HEK293 (cell line): ENCODE measurements at regions not wholly inside any gene's neighbourhood (a gene's known extent, or its start where the extent isn't known, plus 50 kb on each side); places are given as distances from the start of the nearest gene placed in this dataset.

Source experiments
- CTCF ChIP-seq: fragments of 450-650 bp; formaldehyde crosslinking; IDR thresholded peaks from 2 replicates; pipeline ENCODE4 v1.5.1; 2016; ENCODE audit warnings: missing biosample characterization, missing genetic modification characterization
- ZNF274 ChIP-seq, 2 experiments: fragments of 200-500 bp in 1 of 2; fragments of 450-650 bp in 1 of 2; sonication (Bioruptor generic) in 1 of 2; formaldehyde crosslinking in 1 of 2; IDR thresholded peaks; 2 replicates each; pipeline versions ENCODE4 v1.5.1 to v1.6.1; 2014 to 2016; ENCODE audit warnings: borderline replicate concordance in 1 of 2, inconsistent platforms in 1 of 2, low read length in 1 of 2, missing biosample characterization in 1 of 2, missing genetic modification characterization in 1 of 2
- ZNF423 ChIP-seq: fragments of 450-650 bp; formaldehyde crosslinking; IDR thresholded peaks from 2 replicates; pipeline ENCODE4 v1.5.1; 2016; ENCODE audit warnings: missing biosample characterization, missing genetic modification characterization
- ZNF660 ChIP-seq: fragments of 450-650 bp; IDR thresholded peaks from 2 replicates; pipeline ENCODE4 v1.5.1; 2018; ENCODE audit warnings: missing biosample characterization, mild to moderate bottlenecking, missing genetic modification characterization
- ZNF670 ChIP-seq: fragments of 450-650 bp; formaldehyde crosslinking; IDR thresholded peaks from 2 replicates; pipeline ENCODE4 v1.5.1; 2016; ENCODE audit warnings: missing biosample characterization, missing genetic modification characterization, low read depth

DNA sequence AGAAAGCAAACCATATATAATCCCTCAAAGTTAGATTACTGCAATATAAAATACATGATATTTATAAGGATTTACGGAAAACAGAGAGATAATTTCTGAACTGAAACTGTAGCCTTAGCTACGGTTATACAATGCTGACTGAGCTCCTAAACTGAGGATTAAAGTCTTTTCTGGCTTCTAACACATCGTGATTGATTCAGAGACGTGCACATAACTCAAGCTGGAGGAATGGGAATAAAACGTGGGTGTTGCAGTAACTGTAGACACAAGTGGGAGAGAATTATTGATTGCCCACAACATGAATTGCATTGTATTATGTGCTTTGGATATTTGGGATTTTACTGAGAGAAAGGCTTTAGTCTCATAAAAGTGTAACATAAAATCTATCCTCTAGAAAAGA, 418.0 kb upstream of the OPRM1 start:
- TF ChIP-seq CTCF (tag by site-specific recombination) (no peak), ZNF670 (tag by site-specific recombination) (no peak), ZNF274 (IDR thresholded peaks at IDR 0.05; ENCODE audit: low read length) (no peak), ZNF274 (tag by site-specific recombination; IDR thresholded peaks at IDR 0.05; ENCODE audit: borderline replicate concordance) (no peak), ZNF660 (tag by site-specific recombination) (no peak), ZNF423 (no peak)
